ENCODE measurements at regions not wholly inside any gene's neighbourhood (a gene's known extent, or its start where the extent isn't known, plus 50 kb on each side); places are given as distances from the start of the nearest gene placed in this dataset.

DNA sequence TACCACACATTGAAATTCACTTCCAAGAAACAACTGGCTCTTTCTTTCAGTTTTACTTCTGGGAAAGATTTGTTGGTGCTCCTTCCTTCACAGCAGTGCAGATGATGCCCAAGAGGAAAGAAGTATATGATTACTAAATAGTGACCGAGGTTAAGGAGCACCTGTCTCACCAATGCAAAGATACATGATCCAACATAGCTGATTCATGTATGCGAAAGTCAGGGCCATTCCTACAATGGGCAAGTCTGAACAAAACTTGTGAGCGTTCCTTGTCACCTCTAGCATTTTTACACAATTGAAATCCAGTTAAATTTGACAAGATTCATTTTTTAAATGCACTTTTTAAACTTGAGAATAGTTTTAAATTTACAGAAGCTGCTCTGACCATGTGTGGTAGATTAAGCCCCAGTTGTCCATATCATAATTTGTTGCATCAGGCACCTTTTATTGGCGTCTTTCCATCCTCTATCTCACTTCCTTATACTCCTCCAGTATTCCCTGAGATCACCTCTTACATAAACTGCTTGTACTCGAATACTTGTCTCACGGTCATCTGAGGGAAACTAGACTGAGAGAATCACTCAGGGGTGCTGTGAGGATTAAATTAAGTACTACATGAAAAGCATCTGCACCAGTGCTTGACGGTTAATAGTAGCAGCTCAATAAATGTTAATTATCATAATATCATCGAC, 438.8 kb upstream of the CDH20 start:
- no peak for DNase-seq
- Histone ChIP-seq H3K4me3 (ENCODE audit: low read depth, low read length) (no peak overlapping the region), H3K27me3 (no peaks in the 10 kb centered on the region), H3K9me3 (no peaks in the 10 kb centered on the region), H3K4me1 (no peaks in the 10 kb centered on the region), H3K36me3 (no peaks in the 10 kb centered on the region)
- TF ChIP-seq, protein P1, sequence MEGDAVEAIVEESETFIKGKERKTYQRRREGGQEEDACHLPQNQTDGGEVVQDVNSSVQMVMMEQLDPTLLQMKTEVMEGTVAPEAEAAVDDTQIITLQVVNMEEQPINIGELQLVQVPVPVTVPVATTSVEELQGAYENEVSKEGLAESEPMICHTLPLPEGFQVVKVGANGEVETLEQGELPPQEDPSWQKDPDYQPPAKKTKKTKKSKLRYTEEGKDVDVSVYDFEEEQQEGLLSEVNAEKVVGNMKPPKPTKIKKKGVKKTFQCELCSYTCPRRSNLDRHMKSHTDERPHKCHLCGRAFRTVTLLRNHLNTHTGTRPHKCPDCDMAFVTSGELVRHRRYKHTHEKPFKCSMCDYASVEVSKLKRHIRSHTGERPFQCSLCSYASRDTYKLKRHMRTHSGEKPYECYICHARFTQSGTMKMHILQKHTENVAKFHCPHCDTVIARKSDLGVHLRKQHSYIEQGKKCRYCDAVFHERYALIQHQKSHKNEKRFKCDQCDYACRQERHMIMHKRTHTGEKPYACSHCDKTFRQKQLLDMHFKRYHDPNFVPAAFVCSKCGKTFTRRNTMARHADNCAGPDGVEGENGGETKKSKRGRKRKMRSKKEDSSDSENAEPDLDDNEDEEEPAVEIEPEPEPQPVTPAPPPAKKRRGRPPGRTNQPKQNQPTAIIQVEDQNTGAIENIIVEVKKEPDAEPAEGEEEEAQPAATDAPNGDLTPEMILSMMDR (IDR thresholded peaks at IDR 0.05; ENCODE audit: low read depth, low read length): no peak

DNA sequence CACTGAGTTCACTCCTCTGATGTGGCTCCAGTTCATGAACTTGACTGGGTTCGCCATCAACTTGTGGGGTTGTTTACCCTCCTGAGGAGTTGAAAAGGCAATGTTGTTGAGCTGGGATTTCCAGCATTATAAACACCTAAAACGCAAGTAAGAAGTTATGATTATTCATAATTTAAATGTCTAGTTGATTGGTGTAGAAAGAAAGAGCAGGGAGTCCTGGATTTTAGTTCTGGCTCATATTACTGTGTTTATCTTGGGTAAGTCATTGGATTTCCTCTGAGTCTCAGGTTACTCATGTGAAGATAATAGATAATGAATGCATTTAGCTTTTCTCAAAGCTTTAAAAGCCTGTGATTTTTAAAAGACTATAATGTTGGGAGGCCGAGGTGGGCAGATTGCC, 438.0 kb upstream of the CDH20 start:
- H3K36me3 ChIP-seq: no peaks in the 10 kb centered on the region
- H3K4me3 ChIP-seq (ENCODE audit: low read depth, low read length): no peak overlapping the region
- DNase-seq: no peak
- H3K4me1 ChIP-seq: no peaks in the 10 kb centered on the region
- no peaks in the 10 kb centered on the region for H3K27me3 ChIP-seq
- TF ChIP-seq, protein P1 (IDR thresholded peaks at IDR 0.05; ENCODE audit: low read depth, low read length): no peak
- no peaks in the 10 kb centered on the region for H3K9me3 ChIP-seq

DNA sequence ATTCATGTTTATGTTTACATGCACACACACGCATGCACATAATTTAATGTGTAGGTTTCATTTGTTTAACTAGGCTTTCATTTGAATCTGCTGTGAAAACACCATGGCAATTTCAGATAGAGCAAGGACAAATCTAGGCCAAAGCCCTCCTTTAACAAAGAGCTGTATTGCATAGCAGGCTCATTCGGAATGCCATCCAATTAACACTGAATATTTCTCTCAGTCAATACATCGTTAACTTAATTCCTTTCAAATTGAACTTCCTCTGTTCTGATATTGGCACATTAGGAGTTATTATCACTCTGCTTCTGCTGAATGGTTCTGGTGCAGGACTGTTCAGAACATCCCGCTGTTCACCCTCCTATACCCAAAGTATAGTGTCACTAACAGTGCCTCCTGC, 435.1 kb upstream of the CDH20 start:
- TF ChIP-seq, protein P1 (IDR thresholded peaks at IDR 0.05; ENCODE audit: low read depth, low read length): no peak
- H3K36me3 ChIP-seq: no peaks in the 10 kb centered on the region
- no peaks in the 10 kb centered on the region for H3K4me1 ChIP-seq
- no peak overlapping the region for H3K4me3 ChIP-seq (ENCODE audit: low read depth, low read length)
- no peaks in the 10 kb centered on the region for H3K27me3 ChIP-seq
- DNase-seq: no peak
- no peaks in the 10 kb centered on the region for H3K9me3 ChIP-seq

DNA sequence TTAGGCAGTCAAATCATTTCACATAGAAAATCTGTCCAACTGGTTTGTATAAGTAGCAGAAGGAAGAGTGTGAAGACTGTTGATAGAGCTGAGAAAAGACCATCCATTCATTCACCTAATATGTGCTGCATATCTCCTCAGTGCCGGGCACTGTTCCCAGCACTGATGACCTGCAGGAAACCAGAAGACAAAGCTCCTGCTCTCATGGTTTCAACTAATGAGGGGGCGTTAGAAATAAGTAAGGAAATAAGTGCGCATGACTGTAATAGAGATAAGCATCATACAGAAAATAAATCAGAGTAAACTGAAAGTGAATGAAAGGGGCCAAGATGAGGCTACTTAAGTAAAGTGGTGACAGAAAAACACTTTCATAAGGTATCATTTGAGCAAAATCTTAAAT, 427.5 kb upstream of the CDH20 start:
- Histone ChIP-seq H3K27me3 (no peaks in the 10 kb centered on the region), H3K36me3 (no peaks in the 10 kb centered on the region), H3K9me3 (no peaks in the 10 kb centered on the region), H3K4me3 (ENCODE audit: low read depth, low read length) (no peak overlapping the region), H3K4me1 (no peaks in the 10 kb centered on the region)
- TF ChIP-seq, protein P1 (IDR thresholded peaks at IDR 0.05; ENCODE audit: low read depth, low read length): no peak
- no peak for DNase-seq

DNA sequence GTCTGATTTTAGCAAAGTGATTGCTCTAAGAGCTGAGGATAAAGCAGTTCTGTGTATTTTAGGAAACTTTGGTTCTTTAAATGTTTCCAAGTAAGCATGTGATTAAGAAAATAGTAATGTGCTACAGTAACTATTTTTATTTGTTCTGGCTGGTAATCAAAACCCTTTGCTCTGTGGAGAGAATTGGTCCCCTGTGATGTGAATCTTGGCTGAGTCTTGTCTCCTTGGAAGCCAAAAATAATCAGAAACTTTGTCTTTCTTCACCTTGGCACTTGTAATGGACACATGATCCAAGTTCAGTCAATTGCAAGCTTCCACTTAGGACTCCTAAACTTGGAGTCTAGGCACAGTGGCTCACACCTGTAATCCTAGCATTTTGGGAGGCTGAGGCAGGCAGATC, 422.7 kb upstream of the CDH20 start:
- no peak overlapping the region for H3K4me3 ChIP-seq (ENCODE audit: low read depth, low read length)
- TF ChIP-seq, protein P1 (IDR thresholded peaks at IDR 0.05; ENCODE audit: low read depth, low read length): no peak

DNA sequence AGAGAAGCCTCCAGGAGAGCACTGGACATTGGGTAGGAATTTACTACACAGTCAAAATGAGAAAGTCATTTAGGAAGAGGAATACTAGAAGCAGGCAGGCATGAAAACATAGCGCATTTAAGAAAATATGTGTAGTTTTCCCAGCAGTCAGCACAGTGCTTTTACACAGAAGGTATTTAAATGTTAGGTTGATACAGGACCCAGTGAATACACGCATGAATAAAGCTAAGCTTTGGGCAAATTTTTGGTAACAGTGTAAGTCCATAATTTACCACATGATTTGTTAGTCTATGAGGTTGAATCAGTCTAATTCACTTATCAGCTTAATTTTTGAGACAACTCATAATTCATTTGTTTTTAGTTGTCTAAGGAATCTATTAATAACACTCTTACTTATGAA, 421.7 kb upstream of the CDH20 start:
- no peak for DNase-seq
- TF ChIP-seq, protein P1 (IDR thresholded peaks at IDR 0.05; ENCODE audit: low read depth, low read length): no peak
- H3K27me3 ChIP-seq: no peaks in the 10 kb centered on the region
- no peaks in the 10 kb centered on the region for H3K36me3 ChIP-seq
- no peaks in the 10 kb centered on the region for H3K4me1 ChIP-seq
- H3K9me3 ChIP-seq: no peaks in the 10 kb centered on the region
- no peak overlapping the region for H3K4me3 ChIP-seq (ENCODE audit: low read depth, low read length)

More for the DNA sequence above, 422.7 kb upstream of the CDH20 start:
- Histone ChIP-seq H3K36me3 (no peaks in the 10 kb centered on the region), H3K9me3 (no peaks in the 10 kb centered on the region), H3K4me1 (no peaks in the 10 kb centered on the region), H3K27me3 (no peaks in the 10 kb centered on the region)
- DNase-seq: no peak
